Osteocyte (in vitro differentiated cells): ENCODE measurements at regions not wholly inside any gene's neighbourhood (a gene's known extent, or its start where the extent isn't known, plus 50 kb on each side); places are given as distances from the start of the nearest gene placed in this dataset.

Experiments used
- DNase-seq: peaks from one replicate; pipeline ENCODE4 v3.0.0; 2021; ENCODE audit warnings: mixed read lengths; ENCODE audit not compliant: unreplicated experiment; ENCODE audit errors: extremely low spot score
- H3K27ac Mint-ChIP-seq: one replicate; pipeline ENCODE4 v1.8.0; 2021; ENCODE audit warnings: mild to moderate bottlenecking, mixed read lengths; ENCODE audit not compliant: unreplicated experiment
- H3K27me3 Mint-ChIP-seq: one replicate; pipeline ENCODE4 v1.8.0; 2021; ENCODE audit warnings: mixed read lengths; ENCODE audit not compliant: unreplicated experiment
- H3K36me3 Mint-ChIP-seq: one replicate; pipeline ENCODE4 v1.8.0; 2021; ENCODE audit warnings: mixed read lengths; ENCODE audit not compliant: unreplicated experiment
- H3K4me1 Mint-ChIP-seq: one replicate; pipeline ENCODE4 v1.8.0; 2021; ENCODE audit warnings: mixed read lengths; ENCODE audit not compliant: unreplicated experiment
- H3K4me3 Mint-ChIP-seq: one replicate; pipeline ENCODE4 v1.8.0; 2021; ENCODE audit warnings: mild to moderate bottlenecking, moderate library complexity, mixed read lengths; ENCODE audit not compliant: unreplicated experiment
- H3K9me3 Mint-ChIP-seq: one replicate; pipeline ENCODE4 v1.8.0; 2021; ENCODE audit warnings: mixed read lengths; ENCODE audit not compliant: unreplicated experiment
- TF ChIP-seq, protein P1 (sequence below): fragments of 200-600 bp; sonication (generic); IDR thresholded peaks from 2 replicates; pipeline ENCODE4 v1.5.0; 2021; ENCODE audit warnings: antibody characterized with exemption, mild to moderate bottlenecking, moderate library complexity

DNA sequence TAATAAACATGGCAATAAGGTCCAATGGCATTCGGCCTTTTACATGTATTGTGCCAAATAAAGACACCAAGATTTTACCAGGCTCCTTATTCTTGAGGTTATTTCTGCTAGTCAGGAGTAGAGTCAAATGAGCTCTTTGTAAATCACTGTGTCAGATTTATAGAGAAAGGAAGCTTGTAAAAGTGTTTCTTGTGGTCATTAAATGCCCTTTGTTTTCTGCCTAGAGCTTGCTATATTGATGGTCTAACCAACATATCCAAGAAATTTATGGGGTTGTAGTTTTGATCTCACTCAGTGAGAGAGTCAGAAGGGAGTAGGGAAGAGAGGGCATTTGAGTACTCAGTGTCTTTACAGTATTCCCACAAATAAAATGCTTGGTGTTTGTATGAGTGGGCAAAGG is 86.2 kb upstream of the FRMPD4 start:
- H3K27ac Mint-ChIP-seq = no peak overlapping the region
- TF ChIP-seq, protein P1, sequence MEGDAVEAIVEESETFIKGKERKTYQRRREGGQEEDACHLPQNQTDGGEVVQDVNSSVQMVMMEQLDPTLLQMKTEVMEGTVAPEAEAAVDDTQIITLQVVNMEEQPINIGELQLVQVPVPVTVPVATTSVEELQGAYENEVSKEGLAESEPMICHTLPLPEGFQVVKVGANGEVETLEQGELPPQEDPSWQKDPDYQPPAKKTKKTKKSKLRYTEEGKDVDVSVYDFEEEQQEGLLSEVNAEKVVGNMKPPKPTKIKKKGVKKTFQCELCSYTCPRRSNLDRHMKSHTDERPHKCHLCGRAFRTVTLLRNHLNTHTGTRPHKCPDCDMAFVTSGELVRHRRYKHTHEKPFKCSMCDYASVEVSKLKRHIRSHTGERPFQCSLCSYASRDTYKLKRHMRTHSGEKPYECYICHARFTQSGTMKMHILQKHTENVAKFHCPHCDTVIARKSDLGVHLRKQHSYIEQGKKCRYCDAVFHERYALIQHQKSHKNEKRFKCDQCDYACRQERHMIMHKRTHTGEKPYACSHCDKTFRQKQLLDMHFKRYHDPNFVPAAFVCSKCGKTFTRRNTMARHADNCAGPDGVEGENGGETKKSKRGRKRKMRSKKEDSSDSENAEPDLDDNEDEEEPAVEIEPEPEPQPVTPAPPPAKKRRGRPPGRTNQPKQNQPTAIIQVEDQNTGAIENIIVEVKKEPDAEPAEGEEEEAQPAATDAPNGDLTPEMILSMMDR = no peak
- DNase-seq = no peak
- no peak overlapping the region for H3K4me3 Mint-ChIP-seq
- peaks cover 10% of the 10 kb centered on the region for H3K27me3 Mint-ChIP-seq
- no peaks in the 10 kb centered on the region for H3K4me1 Mint-ChIP-seq
- peaks cover 23% of the 10 kb centered on the region for H3K9me3 Mint-ChIP-seq
- no peaks in the 10 kb centered on the region for H3K36me3 Mint-ChIP-seq

DNA sequence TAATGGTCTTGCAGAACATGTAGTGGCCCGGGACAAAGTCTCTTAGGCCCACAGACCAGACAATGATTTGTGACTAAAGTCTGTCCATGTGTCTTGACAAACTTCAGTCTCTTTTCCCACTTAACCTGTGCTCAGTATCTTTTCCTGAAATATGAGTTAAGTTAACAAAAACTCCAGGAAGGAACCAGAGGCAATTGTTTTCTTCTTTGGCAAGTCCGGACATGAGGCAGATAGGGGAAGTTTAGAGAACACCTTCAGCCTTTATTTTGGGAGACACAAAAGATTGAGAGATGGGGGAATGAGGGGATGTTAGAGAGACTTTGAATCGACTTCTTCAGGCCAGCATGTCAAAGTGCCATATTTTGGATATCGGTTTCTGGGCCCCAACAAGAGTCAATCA is 80.2 kb upstream of the FRMPD4 start:
- no peak overlapping the region for H3K4me3 Mint-ChIP-seq
- H3K9me3 Mint-ChIP-seq = no peaks in the 10 kb centered on the region
- H3K36me3 Mint-ChIP-seq = no peaks in the 10 kb centered on the region
- H3K4me1 Mint-ChIP-seq = no peaks in the 10 kb centered on the region
- TF ChIP-seq, protein P1 = no peak
- no peak for DNase-seq
- no peak overlapping the region for H3K27ac Mint-ChIP-seq
- peaks cover 7% of the 10 kb centered on the region for H3K27me3 Mint-ChIP-seq

DNA sequence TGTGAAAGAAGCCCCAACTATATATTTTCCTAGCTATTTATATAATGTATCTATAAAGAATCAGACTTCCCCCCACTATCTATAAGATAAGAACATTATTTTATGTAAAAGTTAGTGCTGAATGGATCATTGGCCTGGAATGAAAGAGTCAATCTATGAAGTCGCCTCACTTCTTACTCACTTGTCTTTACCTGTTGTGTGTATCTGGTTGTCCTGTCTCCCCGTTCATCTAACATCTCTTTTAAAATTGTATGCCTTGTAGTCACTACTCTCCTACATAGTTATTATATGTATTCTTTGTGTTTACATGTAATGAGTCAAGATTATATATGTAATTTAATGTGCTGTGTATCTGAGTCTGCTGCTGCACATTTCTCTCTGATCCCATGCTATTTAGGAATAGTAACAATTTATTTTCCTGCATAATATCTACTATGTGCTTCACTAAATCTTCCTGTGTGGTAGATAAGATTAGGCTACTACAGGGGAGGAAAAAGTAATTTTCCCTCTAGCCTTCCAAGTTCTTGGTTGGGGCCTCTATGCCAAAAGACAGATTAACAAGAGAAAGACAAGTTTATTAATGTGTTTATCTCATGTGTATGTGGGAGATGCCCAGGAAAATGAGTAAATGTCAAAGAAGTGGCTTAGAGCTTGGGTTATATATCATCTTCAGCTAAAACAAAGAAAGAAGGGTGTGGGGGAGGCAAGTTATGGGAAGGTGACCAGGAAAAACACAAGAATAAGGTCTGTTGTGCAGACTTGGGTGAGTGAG is 77.6 kb upstream of the FRMPD4 start:
- peaks cover 7% of the 10 kb centered on the region for H3K27me3 Mint-ChIP-seq
- TF ChIP-seq, protein P1 = no peak
- no peak overlapping the region for H3K4me3 Mint-ChIP-seq
- no peak overlapping the region for H3K27ac Mint-ChIP-seq
- no peaks in the 10 kb centered on the region for H3K36me3 Mint-ChIP-seq
- peaks cover 3% of the 10 kb centered on the region for H3K9me3 Mint-ChIP-seq
- no peak for DNase-seq
- no peaks in the 10 kb centered on the region for H3K4me1 Mint-ChIP-seq

DNA sequence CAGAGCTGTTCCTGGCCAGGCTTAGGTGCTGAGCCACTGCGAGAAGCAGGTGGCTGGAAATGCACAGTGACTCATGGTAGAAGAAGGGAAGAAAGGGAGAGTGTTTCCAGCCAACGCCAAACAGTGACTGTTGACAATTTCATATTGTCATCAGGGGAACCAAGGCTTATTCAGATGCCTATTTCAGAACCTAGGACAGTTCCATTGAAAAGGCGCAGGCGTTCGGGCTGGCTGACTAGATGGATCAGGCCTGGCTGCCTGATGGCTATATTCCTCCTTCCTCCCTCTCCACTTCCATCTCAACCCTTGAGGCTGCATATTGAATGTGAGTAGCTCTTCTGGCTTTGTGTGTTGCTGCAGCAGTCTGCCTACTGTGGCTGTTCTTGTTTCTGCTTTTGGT is 73.0 kb upstream of the FRMPD4 start:
- no peak overlapping the region for H3K27ac Mint-ChIP-seq
- H3K4me3 Mint-ChIP-seq = no peak overlapping the region
- H3K4me1 Mint-ChIP-seq = no peaks in the 10 kb centered on the region
- no peak for DNase-seq
- peaks cover 3% of the 10 kb centered on the region for H3K27me3 Mint-ChIP-seq
- TF ChIP-seq, protein P1 = no peak
- H3K9me3 Mint-ChIP-seq = peaks cover 11% of the 10 kb centered on the region
- H3K36me3 Mint-ChIP-seq = no peaks in the 10 kb centered on the region

DNA sequence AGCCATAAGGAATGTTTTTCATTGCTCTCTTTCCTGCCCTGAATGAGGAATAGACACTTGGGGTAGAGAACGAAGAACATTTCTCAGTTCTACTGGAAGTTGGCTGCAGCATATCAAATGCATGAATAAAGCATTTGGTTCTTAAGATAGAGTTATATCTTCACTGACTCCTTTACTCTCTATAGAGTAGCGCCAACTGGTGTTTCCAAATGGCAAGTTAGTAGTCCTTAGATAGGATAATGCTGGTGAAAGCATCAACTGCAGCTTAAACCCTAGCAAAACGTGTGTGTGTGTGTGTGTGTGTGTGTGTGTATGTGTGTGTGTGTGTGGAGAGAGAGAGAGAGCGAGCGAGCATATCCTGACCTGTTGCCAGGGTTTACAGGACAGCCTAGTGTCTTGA is 62.2 kb upstream of the FRMPD4 start:
- TF ChIP-seq, protein P1 = no peak

More for the DNA sequence above, 62.2 kb upstream of the FRMPD4 start:
- H3K9me3 Mint-ChIP-seq = no peaks in the 10 kb centered on the region
- DNase-seq = no peak
- H3K4me1 Mint-ChIP-seq = peaks cover 1% of the 10 kb centered on the region
- no peak overlapping the region for H3K4me3 Mint-ChIP-seq
- H3K27me3 Mint-ChIP-seq = peaks cover 27% of the 10 kb centered on the region
- H3K27ac Mint-ChIP-seq = no peak overlapping the region
- no peaks in the 10 kb centered on the region for H3K36me3 Mint-ChIP-seq
